ENCODE measurements at regions not wholly inside any gene's neighbourhood (a gene's known extent, or its start where the extent isn't known, plus 50 kb on each side); places are given as distances from the start of the nearest gene placed in this dataset.

DNA sequence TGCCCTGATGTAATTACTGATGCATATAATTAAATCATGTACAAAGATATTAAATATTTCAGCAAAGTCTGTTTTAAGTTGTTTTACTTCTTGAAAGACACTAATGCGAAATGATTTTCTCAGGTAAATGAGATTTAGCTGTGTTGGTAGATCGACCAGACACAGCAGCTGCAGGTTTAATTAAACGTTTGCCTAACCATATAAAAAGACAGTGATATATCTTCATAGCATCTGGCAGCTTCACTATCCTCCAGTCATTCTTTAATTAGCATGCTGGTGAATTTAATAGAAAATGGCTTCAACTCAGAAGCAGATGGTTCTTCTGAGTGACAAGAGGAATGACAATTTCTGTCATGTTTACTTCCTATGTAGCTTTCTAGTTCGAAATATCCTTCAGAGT is 69.3 kb downstream of the NHLRC3 start:
- Histone ChIP-seq H4K20me1 (ENCODE audit: insufficient read depth) (no peaks in the 10 kb centered on the region), H3K27ac (no peak overlapping the region), H3K4me3 (no peak overlapping the region), H3F3A (ENCODE audit: insufficient read depth) (no peaks in the 10 kb centered on the region), H3K9me2 (ENCODE audit: insufficient read depth) (no peaks in the 10 kb centered on the region), H3K9me3 (ENCODE audit: low read depth) (no peaks in the 10 kb centered on the region), H3K4me2 (ENCODE audit: unreplicated experiment) (no peak overlapping the region), H3K27me3 (replicated peaks; ENCODE audit: insufficient read depth) (peaks cover 14% of the 10 kb centered on the region), H3K36me3 (ENCODE audit: low read depth) (no peaks in the 10 kb centered on the region), H3K79me2 (ENCODE audit: insufficient read depth) (no peaks in the 10 kb centered on the region), H3K9ac (no peak overlapping the region), H3K4me1 (ENCODE audit: insufficient read depth) (no peaks in the 10 kb centered on the region), H2AFZ (no peak overlapping the region)
- in situ Hi-C loops (cut with MboI), result no loop called here
- TF ChIP-seq EZH2 (IDR thresholded peaks at IDR 0.05; ENCODE audit: insufficient read depth, poor library complexity, severe bottlenecking), result no peak
- no peak for TF ChIP-seq EZH2phosphoT487 (IDR thresholded peaks at IDR 0.05; ENCODE audit: insufficient read depth, low read depth)
- WGBS, 2 experiments (ENCODE audit: low coverage in 1 of 2, low lambda C conversion rate in 2 of 2, missing lambda C conversion rate in 2 of 2), result 27 to 37% methylated on average over 4 of the region's 4 CpGs
- no peak for DNase-seq

DNA sequence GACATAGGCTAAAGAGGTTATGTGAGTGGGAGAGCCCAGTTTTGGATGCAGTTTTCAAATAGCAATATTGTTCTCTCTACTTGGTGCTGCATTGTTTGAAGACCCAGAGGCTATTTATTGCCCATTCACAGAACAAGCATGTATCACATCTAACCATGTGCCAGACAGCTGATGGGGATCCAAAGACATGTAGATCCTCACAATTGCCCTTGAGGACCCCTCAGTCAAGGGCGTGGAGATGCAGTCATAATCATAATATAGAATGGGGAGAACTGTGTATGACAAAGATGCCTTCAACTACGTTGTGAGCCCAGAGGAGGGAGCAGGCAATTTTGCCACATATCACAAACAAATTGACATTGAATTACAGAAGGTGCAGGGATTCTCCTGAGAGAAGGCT is 70.5 kb downstream of the NHLRC3 start:
- Histone ChIP-seq H3K4me2 (ENCODE audit: unreplicated experiment) (no peak overlapping the region), H3K9ac (no peak overlapping the region), H3K9me2 (ENCODE audit: insufficient read depth) (no peaks in the 10 kb centered on the region), H3K36me3 (ENCODE audit: low read depth) (no peaks in the 10 kb centered on the region), H3F3A (ENCODE audit: insufficient read depth) (no peaks in the 10 kb centered on the region), H3K27me3 (replicated peaks; ENCODE audit: insufficient read depth) (peaks cover 14% of the 10 kb centered on the region), H3K9me3 (ENCODE audit: low read depth) (no peaks in the 10 kb centered on the region), H2AFZ (no peak overlapping the region), H3K27ac (no peak overlapping the region), H4K20me1 (ENCODE audit: insufficient read depth) (no peaks in the 10 kb centered on the region), H3K79me2 (ENCODE audit: insufficient read depth) (no peaks in the 10 kb centered on the region), H3K4me3 (no peak overlapping the region), H3K4me1 (ENCODE audit: insufficient read depth) (no peaks in the 10 kb centered on the region)
- in situ Hi-C loops (cut with MboI), result no loop called here
- no peak for DNase-seq
- WGBS, 2 experiments (ENCODE audit: low coverage in 1 of 2, low lambda C conversion rate in 2 of 2, missing lambda C conversion rate in 2 of 2), result 7 to 8% methylated on average over 2 of the region's 2 CpGs
- TF ChIP-seq EZH2 (IDR thresholded peaks at IDR 0.05; ENCODE audit: insufficient read depth, poor library complexity, severe bottlenecking), result no peak
- TF ChIP-seq EZH2phosphoT487 (IDR thresholded peaks at IDR 0.05; ENCODE audit: insufficient read depth, low read depth), result no peak

DNA sequence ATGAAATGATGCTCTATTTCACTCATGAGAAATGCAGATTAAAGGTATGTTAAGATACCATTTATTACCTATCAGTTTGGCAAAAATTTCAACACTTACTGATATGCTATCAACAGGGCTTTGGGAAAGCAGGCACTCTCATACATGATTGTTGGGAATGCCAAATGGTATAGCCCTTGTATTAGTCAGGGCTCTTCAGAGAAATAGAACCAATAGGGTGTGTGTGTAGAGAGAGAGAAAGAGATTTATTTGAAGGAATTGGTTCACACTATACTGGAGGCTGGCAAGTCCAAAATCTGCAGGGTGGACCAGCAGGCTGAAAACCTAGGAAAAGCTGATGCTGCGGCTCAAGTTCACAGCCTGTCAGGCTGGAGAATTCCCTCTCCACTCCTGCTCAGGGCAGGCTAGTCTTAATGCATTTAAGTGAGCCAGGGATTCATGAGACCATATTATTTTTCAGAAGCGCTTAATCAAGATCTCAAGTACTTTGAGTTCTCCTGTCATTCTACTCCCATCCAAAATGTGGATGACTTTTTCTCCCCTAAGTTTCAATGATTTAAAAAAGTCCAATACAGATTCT is 72.4 kb downstream of the NHLRC3 start:
- H3K4me3 ChIP-seq, result no peak overlapping the region
- no peaks in the 10 kb centered on the region for H4K20me1 ChIP-seq (ENCODE audit: insufficient read depth)
- no peaks in the 10 kb centered on the region for H3K4me1 ChIP-seq (ENCODE audit: insufficient read depth)
- TF ChIP-seq EZH2phosphoT487 (IDR thresholded peaks at IDR 0.05; ENCODE audit: insufficient read depth, low read depth) (no peak), EZH2 (IDR thresholded peaks at IDR 0.05; ENCODE audit: insufficient read depth, poor library complexity, severe bottlenecking) (no peak)
- H3K9me2 ChIP-seq (ENCODE audit: insufficient read depth), result no peaks in the 10 kb centered on the region
- H3K9me3 ChIP-seq (ENCODE audit: low read depth), result no peaks in the 10 kb centered on the region
- H3K4me2 ChIP-seq (ENCODE audit: unreplicated experiment), result no peak overlapping the region
- 70 to 78% methylated on average over 2 of the region's 2 CpGs for WGBS, 2 experiments (ENCODE audit: low coverage in 1 of 2, low lambda C conversion rate in 2 of 2, missing lambda C conversion rate in 2 of 2)
- no peak for DNase-seq
- H3K27ac ChIP-seq, result no peak overlapping the region
- no peaks in the 10 kb centered on the region for H3K79me2 ChIP-seq (ENCODE audit: insufficient read depth)
- H3K36me3 ChIP-seq (ENCODE audit: low read depth), result no peaks in the 10 kb centered on the region
- H3K27me3 ChIP-seq (replicated peaks; ENCODE audit: insufficient read depth), result peaks cover 14% of the 10 kb centered on the region
- H2AFZ ChIP-seq, result no peak overlapping the region
- in situ Hi-C loops (cut with MboI), result no loop called here
- no peak overlapping the region for H3K9ac ChIP-seq
- H3F3A ChIP-seq (ENCODE audit: insufficient read depth), result no peaks in the 10 kb centered on the region

DNA sequence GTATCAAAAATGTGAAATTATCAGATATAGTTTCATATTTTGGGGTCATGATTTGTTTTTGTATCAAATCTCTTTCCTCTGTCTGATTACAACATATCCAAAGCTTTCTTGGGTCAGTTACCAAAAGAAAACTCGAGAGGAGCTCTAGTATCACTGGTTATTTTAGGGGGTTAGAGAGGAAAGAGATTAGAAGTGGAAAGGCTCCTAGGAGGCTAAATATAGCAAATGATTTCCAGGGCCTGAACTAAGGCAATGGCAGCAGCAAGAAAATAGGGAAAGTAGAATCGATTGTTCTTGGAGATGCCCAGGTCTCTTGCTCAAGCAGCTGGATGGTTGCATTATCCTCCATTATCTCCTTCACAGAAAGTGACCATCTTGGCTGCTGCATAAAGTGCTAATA is 72.9 kb downstream of the NHLRC3 start:
- peaks cover 14% of the 10 kb centered on the region for H3K27me3 ChIP-seq (replicated peaks; ENCODE audit: insufficient read depth)
- no peaks in the 10 kb centered on the region for H3K9me3 ChIP-seq (ENCODE audit: low read depth)
- no peak overlapping the region for H3K9ac ChIP-seq
- H3K79me2 ChIP-seq (ENCODE audit: insufficient read depth), result no peaks in the 10 kb centered on the region
- H3K27ac ChIP-seq, result no peak overlapping the region
- H3K9me2 ChIP-seq (ENCODE audit: insufficient read depth), result no peaks in the 10 kb centered on the region
- WGBS, 2 experiments (ENCODE audit: low coverage in 1 of 2, low lambda C conversion rate in 2 of 2, missing lambda C conversion rate in 2 of 2), result 2% methylated on average over 2 of the region's 2 CpGs
- no peak overlapping the region for H3K4me3 ChIP-seq
- no peak overlapping the region for H3K4me2 ChIP-seq (ENCODE audit: unreplicated experiment)
- no peaks in the 10 kb centered on the region for H4K20me1 ChIP-seq (ENCODE audit: insufficient read depth)
- no peaks in the 10 kb centered on the region for H3K4me1 ChIP-seq (ENCODE audit: insufficient read depth)
- H3F3A ChIP-seq (ENCODE audit: insufficient read depth), result no peaks in the 10 kb centered on the region
- TF ChIP-seq EZH2phosphoT487 (IDR thresholded peaks at IDR 0.05; ENCODE audit: insufficient read depth, low read depth), result no peak
- no peak for TF ChIP-seq EZH2 (IDR thresholded peaks at IDR 0.05; ENCODE audit: insufficient read depth, poor library complexity, severe bottlenecking)
- DNase-seq, result no peak
- H2AFZ ChIP-seq, result no peak overlapping the region
- no peaks in the 10 kb centered on the region for H3K36me3 ChIP-seq (ENCODE audit: low read depth)
- in situ Hi-C loops (cut with MboI), result no loop called here

DNA sequence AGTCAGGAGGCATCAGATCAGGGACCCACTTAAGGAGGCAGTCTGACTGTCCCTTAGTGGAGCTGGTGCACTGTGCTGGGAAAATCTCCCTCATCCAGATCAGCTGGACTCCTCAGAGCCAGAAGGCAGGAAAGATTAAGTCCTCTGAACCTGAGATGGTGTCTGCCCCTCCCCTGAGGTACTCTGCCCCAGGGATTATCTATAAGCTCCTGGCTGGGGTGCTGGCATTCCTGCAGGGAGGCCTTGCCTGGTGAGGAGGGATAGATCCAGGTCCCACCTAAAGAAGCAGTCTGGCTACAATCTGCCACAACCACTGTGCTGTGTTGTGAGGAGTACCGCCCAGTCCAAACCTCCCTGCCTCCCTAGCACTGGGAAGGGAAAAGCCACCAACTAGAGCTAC is 81.2 kb downstream of the NHLRC3 start:
- Histone ChIP-seq H4K20me1 (ENCODE audit: insufficient read depth) (no peaks in the 10 kb centered on the region), H2AFZ (no peak overlapping the region), H3K9me3 (ENCODE audit: low read depth) (no peaks in the 10 kb centered on the region), H3K27me3 (replicated peaks; ENCODE audit: insufficient read depth) (no peaks in the 10 kb centered on the region), H3F3A (ENCODE audit: insufficient read depth) (no peaks in the 10 kb centered on the region), H3K27ac (no peak overlapping the region), H3K9ac (no peak overlapping the region), H3K4me3 (no peak overlapping the region), H3K9me2 (ENCODE audit: insufficient read depth) (no peaks in the 10 kb centered on the region), H3K79me2 (ENCODE audit: insufficient read depth) (no peaks in the 10 kb centered on the region), H3K36me3 (ENCODE audit: low read depth) (no peaks in the 10 kb centered on the region), H3K4me2 (ENCODE audit: unreplicated experiment) (no peak overlapping the region), H3K4me1 (ENCODE audit: insufficient read depth) (no peaks in the 10 kb centered on the region)
- 80 to 83% methylated on average over 1 of the region's 1 CpG for WGBS, 2 experiments (ENCODE audit: low coverage in 1 of 2, low lambda C conversion rate in 2 of 2, missing lambda C conversion rate in 2 of 2)
- DNase-seq, result no peak
- in situ Hi-C loops (cut with MboI), result no loop called here
- TF ChIP-seq EZH2 (IDR thresholded peaks at IDR 0.05; ENCODE audit: insufficient read depth, poor library complexity, severe bottlenecking) (no peak), EZH2phosphoT487 (IDR thresholded peaks at IDR 0.05; ENCODE audit: insufficient read depth, low read depth) (no peak)
